ENCODE measurements at regions not wholly inside any gene's neighbourhood (a gene's known extent, or its start where the extent isn't known, plus 50 kb on each side); places are given as distances from the start of the nearest gene placed in this dataset.

DNA sequence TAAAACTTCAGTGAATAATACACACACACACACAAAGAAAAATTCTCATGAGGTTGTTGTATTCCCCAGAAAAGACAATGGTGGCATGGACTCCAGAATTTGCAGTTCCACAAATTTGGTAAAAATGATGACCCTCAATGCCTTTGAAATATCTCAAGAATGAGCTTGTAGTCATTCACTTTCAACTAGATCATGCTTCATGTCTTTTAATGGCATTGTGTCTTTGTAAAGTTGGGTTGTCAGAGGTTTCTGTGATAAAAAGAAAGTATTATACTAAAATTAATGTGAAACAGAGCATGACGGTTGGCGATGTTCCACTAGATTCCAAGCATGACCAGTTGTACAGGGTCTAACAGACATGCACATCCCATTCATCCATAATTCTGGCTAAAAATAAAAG, 685.0 kb upstream of the FRG1 start:
- H3K27me3 ChIP-seq: no peaks in the 10 kb centered on the region
- intact Hi-C loops (cut with DNase I): no loop called here
- H3K4me3 ChIP-seq (replicated peaks in 1 of 3): no peak overlapping the region
- H3K27ac ChIP-seq: no peak overlapping the region
- DNase-seq: no peak
- no peaks in the 10 kb centered on the region for H3K36me3 ChIP-seq
- no peaks in the 10 kb centered on the region for H3K4me1 ChIP-seq
- H3K9me3 ChIP-seq: no peaks in the 10 kb centered on the region
- TF ChIP-seq CTCF (IDR thresholded peaks at IDR 0.05) (no peak), POLR2A (IDR thresholded peaks at IDR 0.05) (no peak)
- 85 to 87% methylated on average over 2 of the region's 2 CpGs for WGBS, 2 donors

DNA sequence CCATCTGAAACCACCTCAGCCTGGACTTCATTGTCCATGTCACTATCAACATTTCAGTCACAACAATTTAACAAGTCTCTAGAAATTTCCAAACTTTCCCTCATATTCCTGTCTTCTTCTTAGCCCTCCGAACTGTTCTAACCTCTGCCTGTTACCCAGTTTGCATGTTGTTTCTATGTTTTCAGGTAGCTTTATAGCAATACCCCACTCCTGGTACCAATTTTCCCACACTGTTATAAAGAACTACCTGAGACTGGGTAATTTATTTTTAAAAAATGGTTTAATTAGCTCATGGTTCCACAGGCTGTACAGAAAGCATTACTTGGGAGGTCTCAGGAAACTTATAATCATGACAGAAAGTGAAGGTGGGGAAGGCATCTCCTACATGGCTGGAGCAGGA, 679.2 kb upstream of the FRG1 start:
- no peaks in the 10 kb centered on the region for H3K36me3 ChIP-seq
- WGBS, 2 donors: 77 to 94% methylated on average over 1 of the region's 1 CpG
- H3K4me3 ChIP-seq (replicated peaks in 1 of 3): no peak overlapping the region

GRCh38 chr4:189265515-189265914, 675.2 kb upstream of the FRG1 start:
- no peak for TF ChIP-seq POLR2A (IDR thresholded peaks at IDR 0.05)
- TF ChIP-seq CTCF (IDR thresholded peaks at IDR 0.05): no peak
- no peaks in the 10 kb centered on the region for H3K9me3 ChIP-seq
- no peak overlapping the region for H3K4me3 ChIP-seq (replicated peaks in 1 of 3)
- intact Hi-C loops (cut with DNase I): no loop called here
- no peak overlapping the region for H3K27ac ChIP-seq
- WGBS, 2 donors: 77 to 91% methylated on average over 7 of the region's 7 CpGs
- H3K36me3 ChIP-seq: no peaks in the 10 kb centered on the region
- DNase-seq: no peak
- no peaks in the 10 kb centered on the region for H3K27me3 ChIP-seq
- no peaks in the 10 kb centered on the region for H3K4me1 ChIP-seq

More for the DNA sequence above, 679.2 kb upstream of the FRG1 start:
- no peak for DNase-seq
- no peaks in the 10 kb centered on the region for H3K27me3 ChIP-seq
- H3K27ac ChIP-seq: no peak overlapping the region
- no peaks in the 10 kb centered on the region for H3K4me1 ChIP-seq
- TF ChIP-seq POLR2A (IDR thresholded peaks at IDR 0.05): no peak
- TF ChIP-seq CTCF (IDR thresholded peaks at IDR 0.05): no peak
- intact Hi-C loops (cut with DNase I): no loop called here
- no peaks in the 10 kb centered on the region for H3K9me3 ChIP-seq

GRCh38 chr4:189267312-189267965, 673.2 kb upstream of the FRG1 start:
- no peaks in the 10 kb centered on the region for H3K4me1 ChIP-seq
- TF ChIP-seq POLR2A (IDR thresholded peaks at IDR 0.05): no peak
- no peak for TF ChIP-seq CTCF (IDR thresholded peaks at IDR 0.05)
- H3K27ac ChIP-seq: no peak overlapping the region
- H3K27me3 ChIP-seq: no peaks in the 10 kb centered on the region
- WGBS, 2 donors: 64 to 78% methylated on average over 3 of the region's 3 CpGs
- H3K9me3 ChIP-seq: no peaks in the 10 kb centered on the region
- no peak for DNase-seq
- intact Hi-C loops (cut with DNase I): no loop called here
- no peak overlapping the region for H3K4me3 ChIP-seq (replicated peaks in 1 of 3)
- no peaks in the 10 kb centered on the region for H3K36me3 ChIP-seq

- no peak for DNase-seq
- H3K36me3 ChIP-seq: no peaks in the 10 kb centered on the region
- H3K9me3 ChIP-seq: no peaks in the 10 kb centered on the region
- TF ChIP-seq CTCF (IDR thresholded peaks at IDR 0.05) (no peak), POLR2A (IDR thresholded peaks at IDR 0.05) (no peak)
- WGBS, 2 donors: 59% methylated on average over 3 of the region's 3 CpGs; no CpG with 5 or more reads in 1 of the 2 donors
- H3K27ac ChIP-seq: no peak overlapping the region
- no peaks in the 10 kb centered on the region for H3K27me3 ChIP-seq
- H3K4me1 ChIP-seq: no peaks in the 10 kb centered on the region
- H3K4me3 ChIP-seq (replicated peaks in 1 of 3): no peak overlapping the region
- intact Hi-C loops (cut with DNase I): no loop called here
Measured at GRCh38 chr4:189278597-189279165, 662.0 kb upstream of the FRG1 start.

All from thyroid gland (tissue), 4 donors.